ENCODE measurements at regions not wholly inside any gene's neighbourhood (a gene's known extent, or its start where the extent isn't known, plus 50 kb on each side); places are given as distances from the start of the nearest gene placed in this dataset.

DNA sequence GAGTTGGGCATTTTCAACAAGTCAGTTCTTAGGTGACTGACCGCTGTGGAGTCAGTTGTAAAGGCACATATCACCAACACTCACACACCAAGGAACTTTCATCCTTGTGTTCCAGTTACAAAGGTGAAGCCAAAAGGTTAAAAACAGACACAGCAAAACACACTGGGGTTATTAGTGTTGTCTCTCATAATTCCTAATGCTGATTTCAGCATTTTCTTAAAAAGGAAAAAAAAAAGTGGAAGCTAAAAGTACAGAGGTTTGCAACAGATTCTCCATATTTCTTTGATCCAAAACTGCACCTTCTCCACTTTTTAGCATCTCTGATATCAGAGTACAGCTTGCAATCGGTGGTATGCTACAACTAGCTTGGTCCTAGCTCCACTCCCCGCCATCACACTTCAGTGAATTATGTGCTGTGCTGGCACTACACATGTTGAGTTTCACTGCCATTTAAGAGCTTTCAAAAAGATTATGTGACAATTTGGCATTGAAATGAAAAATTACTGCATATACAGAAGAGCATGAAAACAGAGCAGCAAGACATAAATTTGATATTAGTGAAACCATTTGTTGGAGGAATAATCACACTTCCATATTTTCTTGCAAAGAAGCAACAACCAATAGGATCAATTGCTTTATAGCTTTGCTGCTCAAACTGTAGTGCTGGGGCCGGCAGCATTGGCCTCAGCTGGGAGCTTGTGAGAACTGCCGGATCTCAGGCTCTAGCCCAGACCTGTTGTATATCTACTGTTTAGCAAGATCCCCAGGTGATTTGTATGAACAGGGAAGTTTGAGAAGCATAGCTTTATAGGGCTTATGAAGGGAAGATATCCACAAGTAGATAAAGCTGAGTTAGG lies 62.3 kb upstream of the DAPL1 start:
- peak in 1 of 2 donors; percentile 30 for DNase-seq (ENCODE audit: low spot score in 2 of 2)
- H3K27me3 ChIP-seq: no peaks in the 10 kb centered on the region
- no peak overlapping the region for H3K4me3 ChIP-seq
- intact Hi-C loops (cut with DNase I): no loop called here
- H3K36me3 ChIP-seq: no peaks in the 10 kb centered on the region
- no peak overlapping the region for H3K27ac ChIP-seq
- no peaks in the 10 kb centered on the region for H3K4me1 ChIP-seq
- no peak for TF ChIP-seq CTCF (IDR thresholded peaks at IDR 0.05)
- no peaks in the 10 kb centered on the region for H3K9me3 ChIP-seq

DNA sequence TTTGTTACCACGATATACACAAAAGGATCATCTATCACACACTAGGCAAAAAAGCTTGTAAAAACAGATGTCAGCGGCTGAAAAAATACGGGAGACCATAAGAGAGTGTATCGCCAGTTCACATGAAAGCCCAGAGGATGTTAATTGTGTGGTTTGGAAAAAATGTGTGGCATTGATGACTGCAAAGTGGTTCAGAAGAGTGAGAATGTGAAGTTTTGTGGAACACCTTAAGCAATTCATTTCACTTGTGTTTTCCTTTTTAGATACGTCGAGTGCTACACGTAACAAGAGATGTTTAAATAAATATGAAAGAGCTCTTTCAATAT lies 61.7 kb upstream of the DAPL1 start:
- H3K36me3 ChIP-seq: no peaks in the 10 kb centered on the region
- no peaks in the 10 kb centered on the region for H3K4me1 ChIP-seq
- no peaks in the 10 kb centered on the region for H3K27me3 ChIP-seq
- TF ChIP-seq CTCF (IDR thresholded peaks at IDR 0.05): no peak
- DNase-seq (ENCODE audit: low spot score in 2 of 2): peak in 1 of 2 donors; percentile 31
- H3K27ac ChIP-seq: no peak overlapping the region
- no peaks in the 10 kb centered on the region for H3K9me3 ChIP-seq
- intact Hi-C loops (cut with DNase I): no loop called here
- no peak overlapping the region for H3K4me3 ChIP-seq

DNA sequence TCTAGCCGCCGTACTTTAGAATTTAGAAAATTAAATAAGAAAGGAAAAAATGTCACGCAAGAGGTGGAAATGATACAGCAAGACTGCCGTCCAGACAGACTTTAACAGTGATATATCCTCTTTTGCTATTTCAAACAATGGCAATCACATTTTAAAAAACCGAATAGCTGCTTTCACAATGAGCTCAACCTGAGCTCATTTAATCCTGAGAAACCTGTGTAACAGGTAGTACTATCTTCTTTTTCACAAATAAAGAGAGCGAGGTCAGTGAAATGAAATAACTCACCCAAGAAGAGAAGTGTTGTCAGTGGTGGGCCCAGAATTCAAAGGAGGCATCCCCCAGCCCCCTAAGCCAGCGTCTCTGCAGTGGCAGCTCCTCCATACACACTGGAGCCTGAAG lies 60.7 kb upstream of the DAPL1 start:
- no peak overlapping the region for H3K27ac ChIP-seq
- TF ChIP-seq CTCF (IDR thresholded peaks at IDR 0.05): no peak
- H3K36me3 ChIP-seq: no peaks in the 10 kb centered on the region
- H3K4me1 ChIP-seq: no peaks in the 10 kb centered on the region
- intact Hi-C loops (cut with DNase I): no loop called here
- no peaks in the 10 kb centered on the region for H3K27me3 ChIP-seq
- no peak for DNase-seq (ENCODE audit: low spot score in 2 of 2)
- no peak overlapping the region for H3K4me3 ChIP-seq
- H3K9me3 ChIP-seq: no peaks in the 10 kb centered on the region

GRCh38 chr2:158735822-158736580 lies 59.1 kb upstream of the DAPL1 start:
- no peak for DNase-seq (ENCODE audit: low spot score in 2 of 2)
- Histone ChIP-seq H3K27ac (no peak overlapping the region), H3K36me3 (no peaks in the 10 kb centered on the region), H3K27me3 (no peaks in the 10 kb centered on the region), H3K9me3 (no peaks in the 10 kb centered on the region), H3K4me3 (no peak overlapping the region), H3K4me1 (no peaks in the 10 kb centered on the region)
- intact Hi-C loops (cut with DNase I): no loop called here
- no peak for TF ChIP-seq CTCF (IDR thresholded peaks at IDR 0.05)

- DNase-seq (ENCODE audit: low spot score in 2 of 2): no peak
- TF ChIP-seq CTCF (IDR thresholded peaks at IDR 0.05): no peak
- Histone ChIP-seq H3K27ac (no peak overlapping the region), H3K27me3 (no peaks in the 10 kb centered on the region), H3K9me3 (no peaks in the 10 kb centered on the region), H3K36me3 (no peaks in the 10 kb centered on the region), H3K4me3 (no peak overlapping the region), H3K4me1 (no peaks in the 10 kb centered on the region)
- intact Hi-C loops (cut with DNase I): no loop called here
Measured at GRCh38 chr2:158738363-158738762, 56.8 kb upstream of the DAPL1 start.
